ENCODE measurements at regions not wholly inside any gene's neighbourhood (a gene's known extent, or its start where the extent isn't known, plus 50 kb on each side); places are given as distances from the start of the nearest gene placed in this dataset.

GRCh38 chr3:71854096-71854495 is 69.1 kb upstream of the PROK2 start:
- no peak overlapping the region for H3K27ac ChIP-seq
- no peak for DNase-seq (ENCODE audit: low read depth, low spot score)

GRCh38 chr3:71851878-71852277 is 66.9 kb upstream of the PROK2 start:
- H3K27ac ChIP-seq, result no peak overlapping the region
- DNase-seq (ENCODE audit: low read depth, low spot score), result no peak

- no peak overlapping the region for H3K27ac ChIP-seq
- DNase-seq (ENCODE audit: low read depth, low spot score), result no peak
Measured at GRCh38 chr3:71850654-71851053, 65.7 kb upstream of the PROK2 start.

GRCh38 chr3:71849681-71850080 is 64.7 kb upstream of the PROK2 start:
- no peak overlapping the region for H3K27ac ChIP-seq
- no peak for DNase-seq (ENCODE audit: low read depth, low spot score)

GRCh38 chr3:71847794-71848193 is 62.8 kb upstream of the PROK2 start:
- no peak overlapping the region for H3K27ac ChIP-seq
- no peak for DNase-seq (ENCODE audit: low read depth, low spot score)

GRCh38 chr3:71846185-71846584 is 61.2 kb upstream of the PROK2 start:
- no peak overlapping the region for H3K27ac ChIP-seq
- DNase-seq (ENCODE audit: low read depth, low spot score), result peak; percentile 14

GRCh38 chr3:71843071-71843470 is 58.1 kb upstream of the PROK2 start:
- no peak for DNase-seq (ENCODE audit: low read depth, low spot score)
- H3K27ac ChIP-seq, result no peak overlapping the region

- DNase-seq (ENCODE audit: low read depth, low spot score), result no peak
- no peak overlapping the region for H3K27ac ChIP-seq
Measured at GRCh38 chr3:71838406-71838805, 53.5 kb upstream of the PROK2 start.
